CD4-positive, alpha-beta T cell treated with Interleukin-1 beta for 1 hour (primary cell): ENCODE measurements at regions not wholly inside any gene's neighbourhood (a gene's known extent, or its start where the extent isn't known, plus 50 kb on each side); places are given as distances from the start of the nearest gene placed in this dataset.
"Not testable (repeated sequence)": the region's sequence is repeated elsewhere in the genome, so short reads cannot be mapped to it uniquely, and the experiment has no call there.

Experiments used
- DNase-seq, 2 donors: peaks; one replicate each; pipeline ENCODE4 v3.0.0-alpha.2; 2020 to 2022

DNA sequence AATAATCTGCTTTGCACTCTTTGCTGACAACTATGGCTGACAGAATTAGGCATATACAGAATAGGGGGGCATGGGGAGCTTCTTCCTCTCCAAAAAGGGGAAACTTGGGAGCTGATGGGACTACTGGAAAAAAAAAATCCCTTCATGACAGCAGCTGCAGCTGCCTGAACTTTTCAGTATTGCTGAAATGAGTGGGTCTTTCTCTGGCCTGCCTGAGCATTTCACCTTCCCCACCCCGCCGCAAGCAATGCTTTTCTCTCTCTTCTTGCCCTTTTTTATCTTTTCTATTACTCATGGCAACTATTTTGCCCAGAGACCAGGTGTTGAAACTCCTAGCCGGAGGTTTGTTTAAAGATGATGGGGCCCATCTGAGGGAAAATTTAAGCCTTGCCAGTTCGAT is 244.9 kb downstream of the SEMA3D start:
- no peak for DNase-seq

- DNase-seq, result no peak
Measured at GRCh38 chr7:84941291-84941690, 245.6 kb downstream of the SEMA3D start.

DNA sequence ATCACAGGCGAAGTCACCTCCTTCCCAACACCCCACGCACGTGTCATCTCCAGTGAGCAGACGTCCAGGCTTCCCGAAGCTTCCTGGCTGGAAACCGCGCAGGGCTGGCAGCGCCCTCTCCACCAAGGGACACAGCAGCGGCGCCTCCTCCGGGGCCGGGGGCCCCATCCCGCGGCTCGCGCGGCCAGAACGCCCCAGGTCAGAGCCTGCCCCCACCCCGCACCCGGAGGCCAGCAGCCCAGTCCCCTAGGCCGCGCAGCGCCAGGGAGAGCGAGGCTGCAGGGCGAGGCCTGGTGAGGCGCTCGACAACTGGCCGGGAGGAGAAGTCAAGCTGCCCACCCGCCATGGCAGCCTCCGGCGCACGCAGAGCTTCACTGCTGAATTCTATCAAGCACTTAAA is 247.0 kb downstream of the SEMA3D start:
- no peak for DNase-seq

GRCh38 chr7:84939442-84939841 is 247.4 kb downstream of the SEMA3D start:
- no peak for DNase-seq

- no peak for DNase-seq
Measured at GRCh38 chr7:84924353-84924752, 262.5 kb downstream of the SEMA3D start.

DNA sequence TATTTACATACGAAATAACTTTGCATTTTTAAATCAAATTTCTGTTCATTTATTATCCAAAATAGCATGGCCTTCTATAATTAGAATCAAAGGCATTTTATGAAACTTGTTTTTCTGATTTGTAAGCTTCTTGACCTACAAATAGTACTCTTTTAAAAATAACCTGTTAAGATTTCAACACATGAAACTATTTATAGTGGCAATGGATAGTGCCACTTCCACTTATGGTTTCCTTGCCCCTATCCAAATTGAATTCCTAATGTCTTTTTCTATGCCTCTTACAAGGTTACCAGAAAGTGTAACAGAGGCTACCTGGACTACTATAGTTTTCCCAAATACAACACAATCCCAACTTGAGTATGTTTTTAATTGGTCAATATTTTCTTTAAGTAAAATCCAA is 263.5 kb downstream of the SEMA3D start:
- DNase-seq, result no peak

- DNase-seq, result no peak
Measured at GRCh38 chr7:84921154-84921553, 265.7 kb downstream of the SEMA3D start.

- not testable (repeated sequence) for DNase-seq
Measured at GRCh38 chr7:84916973-84917372, 269.9 kb downstream of the SEMA3D start.

DNA sequence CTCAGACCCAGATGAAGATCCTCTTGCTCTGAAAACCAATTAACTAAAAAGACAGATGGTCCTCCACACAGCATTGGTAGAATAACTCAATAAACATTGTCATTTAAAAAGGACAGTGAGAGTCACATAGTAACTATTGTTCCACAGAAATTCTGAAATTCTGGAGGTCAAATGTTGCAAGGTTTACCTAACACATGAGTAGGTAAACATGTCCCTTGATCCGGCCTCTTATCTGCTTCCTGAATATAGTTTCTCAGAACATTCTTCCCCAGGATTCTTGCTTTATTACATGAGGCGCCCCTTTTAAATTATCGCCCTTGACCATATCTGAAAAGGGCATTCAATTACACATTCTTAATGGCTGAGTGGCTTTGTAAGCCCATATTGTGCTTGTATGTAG is 270.7 kb downstream of the SEMA3D start:
- no peak for DNase-seq

DNA sequence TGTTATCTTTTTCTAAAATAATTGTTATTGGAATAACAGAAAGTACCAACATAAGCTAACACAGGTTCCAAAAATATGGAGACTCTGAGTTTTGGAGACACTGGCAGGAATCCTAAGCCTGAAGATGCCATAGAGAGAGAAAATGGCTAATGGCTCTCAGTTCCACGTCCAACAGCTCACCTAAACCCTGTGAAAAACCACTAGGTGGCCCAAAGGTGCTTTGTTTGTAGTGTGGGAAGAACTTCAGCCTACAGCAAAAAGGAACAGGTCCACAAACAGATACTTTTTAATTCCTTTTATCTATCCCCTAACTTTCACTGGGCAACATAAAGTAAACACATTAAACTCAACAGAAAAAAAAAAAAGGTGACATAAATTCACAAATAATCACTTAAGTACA is 272.3 kb downstream of the SEMA3D start:
- no peak for DNase-seq

- no peak for DNase-seq
Measured at GRCh38 chr7:84913731-84914130, 273.1 kb downstream of the SEMA3D start.

GRCh38 chr7:84912993-84913635 is 273.7 kb downstream of the SEMA3D start:
- DNase-seq, result no peak

GRCh38 chr7:84912537-84912936 is 274.3 kb downstream of the SEMA3D start:
- no peak for DNase-seq

DNA sequence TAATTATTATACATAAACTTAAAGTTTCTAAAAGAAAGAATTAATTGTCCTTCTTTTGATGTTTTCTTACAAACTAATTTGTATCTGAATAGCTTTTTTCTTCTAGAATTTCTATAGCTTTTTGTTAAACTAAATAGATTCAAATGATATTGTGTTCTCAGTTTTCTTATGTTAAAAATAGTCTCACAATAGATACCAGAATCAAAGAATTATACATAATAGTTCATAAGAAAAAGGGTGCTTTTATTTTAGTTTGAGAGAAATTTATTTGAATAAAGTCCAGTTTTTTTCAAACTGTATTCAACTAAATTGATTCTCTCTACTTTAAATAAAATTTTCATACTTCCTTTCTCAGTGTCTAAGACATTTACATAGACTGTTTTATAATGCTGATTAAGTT is 274.8 kb downstream of the SEMA3D start:
- no peak for DNase-seq

DNA sequence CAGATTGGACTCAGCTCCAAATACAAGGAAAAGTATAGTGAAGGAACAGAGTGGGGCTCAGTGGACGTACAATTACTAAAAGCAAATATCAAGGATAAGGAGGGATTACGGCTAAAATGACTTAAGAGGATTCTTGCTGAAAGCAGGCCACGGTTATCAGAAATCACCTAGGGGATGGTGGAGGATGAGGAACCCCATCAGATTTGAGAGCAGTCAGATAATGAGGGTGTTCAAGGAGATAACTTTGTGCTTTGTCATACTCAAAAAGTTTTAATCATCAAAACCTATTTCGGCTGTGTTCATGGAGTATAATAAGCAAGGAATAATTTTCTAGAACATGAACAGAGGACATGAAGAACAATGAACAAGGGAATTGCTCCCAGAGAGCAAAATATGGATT is 275.8 kb downstream of the SEMA3D start:
- DNase-seq, result no peak

- not testable (repeated sequence) for DNase-seq
Measured at GRCh38 chr7:84910322-84910721, 276.5 kb downstream of the SEMA3D start.

DNA sequence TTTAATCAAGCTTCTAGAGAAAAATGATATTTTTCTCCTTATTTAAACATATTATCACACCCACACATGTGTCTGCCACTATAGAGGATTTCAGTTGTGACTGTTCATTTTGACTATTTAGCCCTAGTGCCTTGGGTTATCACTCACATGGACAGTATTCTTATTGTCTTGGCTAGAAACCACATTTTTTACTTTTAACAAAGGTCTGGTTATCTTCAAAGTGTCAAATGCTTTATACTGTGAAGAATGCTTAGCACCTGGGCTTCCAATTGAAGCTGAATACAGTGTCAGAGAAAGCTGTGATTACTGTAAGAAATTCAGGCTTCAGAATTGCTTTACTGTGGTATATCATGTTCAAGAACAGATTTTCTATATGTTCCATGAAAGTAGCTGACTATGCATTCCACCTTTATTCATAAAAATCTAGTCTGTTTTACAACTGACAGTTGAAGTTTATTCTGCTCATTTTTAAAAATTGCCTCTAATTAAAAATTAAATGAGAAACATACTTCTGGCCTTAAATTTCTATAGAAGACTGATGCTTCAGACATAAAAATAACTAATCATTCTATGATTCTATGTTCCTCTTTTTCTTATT is 278.6 kb downstream of the SEMA3D start:
- no peak for DNase-seq

DNA sequence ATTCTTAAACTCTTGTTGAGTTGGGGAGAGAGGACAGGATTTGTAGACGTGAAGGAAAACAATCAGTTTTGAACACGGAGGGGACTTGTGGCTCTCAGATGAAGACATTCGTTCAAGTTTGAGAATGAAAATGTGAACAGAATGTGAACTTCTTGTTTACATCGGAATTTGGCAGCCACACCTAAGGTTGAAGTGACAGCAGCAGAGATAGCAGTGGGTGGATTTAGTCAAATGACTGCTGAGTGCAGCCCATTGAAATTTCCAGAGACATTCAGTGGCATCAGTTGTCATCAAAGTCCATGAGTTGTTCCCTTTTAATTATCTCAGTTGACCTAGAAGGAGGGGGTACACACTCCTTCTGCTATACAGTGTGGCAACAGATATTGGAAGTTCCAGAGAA is 280.0 kb downstream of the SEMA3D start:
- DNase-seq, result no peak

DNA sequence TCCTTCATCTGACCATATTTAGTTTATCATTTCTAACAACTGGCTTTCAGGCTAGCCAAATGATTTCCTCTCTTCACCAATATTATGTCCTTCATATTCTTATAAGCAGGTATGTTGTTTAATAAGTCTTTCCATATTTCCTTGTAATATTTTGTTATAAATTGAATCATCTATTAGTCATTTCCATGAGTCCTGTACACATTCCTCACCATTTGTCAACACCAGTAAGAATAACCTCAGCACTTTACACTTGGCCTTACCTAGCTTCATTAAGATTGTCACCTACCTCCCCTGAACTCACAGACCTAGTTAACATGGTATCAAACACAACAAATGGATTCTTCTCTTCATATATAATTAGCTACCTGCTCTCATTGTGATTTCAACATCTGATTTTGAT is 282.3 kb downstream of the SEMA3D start:
- no peak for DNase-seq

- DNase-seq, result no peak
Measured at GRCh38 chr7:84901366-84901765, 285.5 kb downstream of the SEMA3D start.

DNA sequence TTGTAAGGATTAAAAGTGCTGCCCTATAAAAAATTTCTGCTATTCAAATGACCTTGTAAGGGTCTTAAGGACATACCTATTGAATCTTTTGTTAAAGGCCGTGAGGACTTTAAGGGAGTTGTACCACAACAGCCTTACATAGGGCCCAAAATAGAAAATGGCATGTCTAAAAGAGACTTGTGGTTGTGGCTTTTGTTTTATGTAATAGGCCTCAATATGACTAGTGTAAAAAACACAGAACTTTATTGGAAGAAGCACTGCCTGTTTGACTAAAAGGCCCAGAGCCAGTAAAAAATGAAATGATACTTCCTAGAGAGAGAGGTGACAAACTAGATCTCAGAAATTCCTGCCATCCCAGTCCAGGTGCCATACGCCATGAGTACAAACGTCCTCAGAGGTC is 286.6 kb downstream of the SEMA3D start:
- no peak for DNase-seq

DNA sequence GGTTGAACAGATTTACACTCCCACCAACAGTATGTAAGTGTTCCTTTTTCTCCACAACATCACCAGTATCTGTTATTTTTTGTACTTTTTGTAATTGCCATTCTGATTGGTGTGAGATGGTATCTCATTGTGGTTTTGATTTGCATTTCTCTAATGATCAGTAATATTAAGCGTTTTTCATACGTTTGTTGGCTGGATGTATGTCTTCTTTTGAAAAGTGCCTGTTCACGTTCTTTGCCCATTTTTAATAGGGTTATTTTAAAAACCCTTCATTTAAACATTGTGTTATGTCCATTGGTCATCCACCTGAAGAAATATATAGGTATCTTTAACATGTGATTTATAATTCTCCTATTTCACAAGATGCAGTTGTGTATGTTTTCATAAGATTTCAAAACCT is 291.3 kb downstream of the SEMA3D start:
- no peak for DNase-seq

DNA sequence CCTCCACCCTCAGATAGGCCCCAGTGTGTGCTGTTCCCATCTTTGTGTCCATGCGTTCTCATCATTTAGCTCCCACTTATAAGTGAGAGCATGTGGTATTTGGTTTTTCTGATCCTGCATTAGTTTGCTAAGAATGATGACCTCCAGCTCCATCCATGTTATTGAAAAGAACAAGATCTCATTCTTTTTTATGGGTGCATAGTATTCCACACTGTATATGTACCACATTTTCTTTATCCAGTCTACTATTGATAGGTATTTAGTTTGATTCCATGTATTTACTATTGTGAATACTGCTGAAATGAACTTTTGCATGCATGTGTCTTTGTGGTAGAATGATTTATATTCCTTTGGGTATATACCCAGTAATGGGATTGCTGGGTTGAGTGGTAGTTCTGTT is 303.3 kb downstream of the SEMA3D start:
- not testable (repeated sequence) for DNase-seq

DNA sequence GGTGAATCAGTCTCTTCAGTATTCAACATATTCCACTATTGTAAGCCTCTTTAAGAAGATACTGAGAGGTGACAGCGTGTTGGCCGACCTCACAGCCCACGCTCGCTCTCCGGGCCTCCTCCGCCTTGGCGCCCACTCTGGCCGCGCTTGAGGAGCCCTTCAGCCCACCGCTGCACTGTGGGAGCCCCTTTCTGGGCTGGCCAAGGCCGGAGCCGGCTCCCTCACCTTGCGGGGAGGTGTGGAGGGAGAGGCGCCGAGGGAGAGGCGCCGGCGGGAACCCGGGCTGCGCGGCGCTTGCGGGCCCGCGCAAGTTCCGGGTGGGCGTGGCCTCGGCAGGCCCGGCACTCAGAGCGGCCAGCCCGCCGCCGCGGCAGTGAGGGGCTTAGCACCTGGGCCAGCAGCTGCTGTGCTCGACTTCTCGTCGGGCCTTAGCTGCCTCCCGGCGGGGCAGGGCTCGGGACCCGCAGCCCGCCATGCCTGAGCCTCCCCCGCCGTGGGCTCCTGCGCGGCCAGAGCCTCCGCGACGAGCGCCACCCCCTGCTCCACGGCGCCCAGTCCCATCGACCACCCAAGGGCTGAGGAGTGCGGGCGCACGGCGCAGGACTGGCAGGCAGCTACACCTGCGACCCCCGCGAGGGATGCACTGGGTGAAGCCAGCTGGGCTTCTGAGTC is 306.4 kb downstream of the SEMA3D start:
- not testable (repeated sequence) for DNase-seq
